GM18867 (cell line): ENCODE measurements at regions not wholly inside any gene's neighbourhood (a gene's known extent, or its start where the extent isn't known, plus 50 kb on each side); places are given as distances from the start of the nearest gene placed in this dataset.
"Not testable (repeated sequence)": the region's sequence is repeated elsewhere in the genome, so short reads cannot be mapped to it uniquely, and the experiment has no call there.

Experiments used
- ATAC-seq: cut with Tn5 transposase; IDR thresholded peaks from one replicate; pipeline ENCODE4 v1.9.1; 2021; ENCODE audit warnings: mild to moderate bottlenecking, moderate library complexity; ENCODE audit not compliant: unreplicated experiment

DNA sequence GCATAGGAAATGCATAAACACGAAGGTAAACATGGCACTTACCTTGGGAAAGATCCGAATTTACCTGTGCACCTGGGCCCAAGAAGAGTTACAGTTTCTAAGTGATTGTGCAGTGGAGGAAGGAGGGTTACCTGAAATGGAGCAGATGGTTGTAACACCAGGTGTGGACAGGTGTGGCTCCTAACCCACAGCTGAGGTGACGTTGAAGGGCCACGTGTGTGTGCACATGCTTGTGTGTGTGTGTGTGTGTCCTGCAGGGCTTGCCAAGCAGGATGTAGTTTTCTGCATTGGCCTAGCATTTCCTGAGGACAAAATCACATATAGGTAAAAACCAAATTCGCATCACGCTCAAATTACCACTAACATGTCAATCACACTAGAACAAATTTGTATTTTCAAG, 240.8 kb downstream of the ANKRD60 start:
- ATAC-seq: no peak

DNA sequence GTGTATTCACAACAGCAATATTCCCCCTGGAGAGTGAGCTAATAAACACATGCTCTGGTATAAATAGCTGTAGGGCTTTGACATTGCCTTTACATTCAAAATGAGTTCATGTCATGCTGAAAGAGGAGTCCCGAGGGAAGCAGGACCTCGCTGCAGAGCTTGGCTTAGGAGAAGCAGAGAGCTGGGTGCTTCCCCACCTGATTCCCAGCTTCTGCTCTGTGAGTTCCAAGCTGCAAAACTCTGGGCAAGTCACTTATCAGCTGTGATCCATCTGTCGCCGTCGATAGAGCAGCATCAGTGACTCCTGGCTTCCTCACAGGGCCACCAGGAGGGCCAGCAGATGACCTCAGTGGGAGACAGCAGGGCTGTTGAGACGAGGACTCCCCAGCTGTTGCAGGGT, 241.8 kb downstream of the ANKRD60 start:
- no peak for ATAC-seq

- ATAC-seq: no peak
Observed at GRCh38 chr20:57985278-57985677, 243.2 kb downstream of the ANKRD60 start.

DNA sequence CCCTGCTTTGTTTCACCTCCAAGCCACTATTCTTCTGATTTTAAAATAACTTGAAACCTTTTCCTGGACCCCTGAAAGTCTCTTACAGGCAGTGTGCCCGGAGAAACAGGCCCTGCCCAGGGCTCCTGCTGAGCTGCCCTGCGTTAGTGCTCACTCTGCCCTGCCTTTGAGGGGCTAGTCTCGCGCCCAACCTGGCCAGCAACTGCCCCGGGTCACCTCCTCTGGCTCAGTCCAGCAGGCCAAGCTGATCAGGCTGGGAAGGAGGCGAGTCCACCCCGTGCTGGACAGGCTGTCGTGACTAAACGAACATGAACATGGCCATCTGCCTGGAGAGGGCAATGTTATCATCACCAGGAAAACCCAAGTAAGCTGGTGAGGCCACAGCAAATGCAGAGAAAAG, 245.4 kb downstream of the ANKRD60 start:
- no peak for ATAC-seq

GRCh38 chr20:57980506-57980905, 247.9 kb downstream of the ANKRD60 start:
- no peak for ATAC-seq

DNA sequence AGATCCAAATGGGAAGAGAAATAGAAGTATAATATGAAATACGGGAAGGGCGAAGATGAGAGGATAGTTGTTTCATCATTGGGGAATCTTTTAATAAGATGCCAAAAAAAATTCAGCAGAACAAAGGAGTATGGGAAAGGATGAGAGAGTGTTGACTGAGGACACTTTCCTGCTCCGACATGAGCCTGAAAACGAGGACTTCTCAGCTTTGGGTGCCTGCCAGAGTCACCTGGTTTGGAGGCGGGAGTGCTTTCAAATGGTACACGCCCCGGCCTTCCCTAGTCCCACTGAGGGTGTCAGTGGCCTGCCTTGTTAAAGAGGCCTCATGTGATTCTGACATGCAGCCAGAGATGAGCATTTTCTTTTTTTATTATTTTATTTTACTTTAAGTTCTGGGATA, 250.9 kb downstream of the ANKRD60 start:
- ATAC-seq: no peak

DNA sequence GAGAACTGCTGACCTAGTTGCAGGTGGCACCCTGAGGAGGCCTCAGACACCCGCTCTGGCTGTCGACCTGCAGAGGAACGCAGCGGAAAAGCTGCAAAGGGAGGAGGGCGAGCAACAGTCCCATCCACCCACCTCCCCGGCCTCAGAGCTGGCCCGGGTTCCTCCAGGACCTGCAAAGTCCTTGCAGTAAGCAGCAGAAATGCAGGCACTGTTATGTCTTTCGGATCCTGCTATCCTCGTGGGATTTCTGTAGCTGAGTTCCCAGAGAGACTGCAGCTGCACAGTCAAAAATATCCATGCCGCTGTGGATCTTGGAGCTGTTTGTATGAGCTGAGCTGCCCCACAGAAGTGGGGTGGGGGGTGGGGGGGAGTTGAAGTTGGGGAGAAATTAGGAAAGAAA, 251.3 kb downstream of the ANKRD60 start:
- ATAC-seq: no peak

DNA sequence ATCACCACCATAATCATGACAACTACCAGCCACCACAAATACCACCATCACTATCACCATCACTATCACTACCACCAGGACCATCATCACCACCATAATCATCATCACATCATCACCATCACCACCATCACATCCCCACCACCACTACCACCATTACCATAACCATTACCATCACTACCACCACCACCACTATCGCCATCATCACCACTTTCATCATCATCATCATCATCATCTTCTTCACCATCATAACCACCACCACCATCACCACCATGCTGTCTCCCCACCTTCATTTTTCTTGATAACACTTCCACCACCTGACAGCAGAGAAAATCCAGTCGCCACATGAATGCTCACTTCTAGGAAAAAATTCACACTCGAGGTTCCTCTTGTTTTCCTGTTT, 253.6 kb downstream of the ANKRD60 start:
- no peak for ATAC-seq

GRCh38 chr20:57973886-57974285, 254.6 kb downstream of the ANKRD60 start:
- ATAC-seq: no peak

GRCh38 chr20:57971583-57971982, 256.9 kb downstream of the ANKRD60 start:
- ATAC-seq: not testable (repeated sequence)

DNA sequence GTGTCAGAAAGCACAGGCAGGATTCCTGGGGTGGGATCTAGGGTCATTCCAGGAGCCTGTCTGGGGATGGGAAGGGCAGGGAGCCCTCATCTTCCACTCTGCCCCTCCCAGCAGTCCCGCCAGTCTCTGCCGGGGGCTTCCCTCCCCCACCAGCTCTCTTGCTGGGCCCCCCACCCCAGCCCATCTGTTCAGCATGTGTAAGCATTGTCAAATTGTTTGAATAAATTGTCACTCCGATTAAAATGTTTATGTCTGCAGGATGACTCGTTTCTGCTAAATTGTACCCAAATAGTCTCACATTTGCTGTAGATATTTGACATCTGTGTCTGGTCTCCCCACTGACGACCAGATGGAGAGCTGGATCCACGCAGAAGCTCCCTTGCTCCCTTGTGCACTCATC, 257.6 kb downstream of the ANKRD60 start:
- no peak for ATAC-seq

DNA sequence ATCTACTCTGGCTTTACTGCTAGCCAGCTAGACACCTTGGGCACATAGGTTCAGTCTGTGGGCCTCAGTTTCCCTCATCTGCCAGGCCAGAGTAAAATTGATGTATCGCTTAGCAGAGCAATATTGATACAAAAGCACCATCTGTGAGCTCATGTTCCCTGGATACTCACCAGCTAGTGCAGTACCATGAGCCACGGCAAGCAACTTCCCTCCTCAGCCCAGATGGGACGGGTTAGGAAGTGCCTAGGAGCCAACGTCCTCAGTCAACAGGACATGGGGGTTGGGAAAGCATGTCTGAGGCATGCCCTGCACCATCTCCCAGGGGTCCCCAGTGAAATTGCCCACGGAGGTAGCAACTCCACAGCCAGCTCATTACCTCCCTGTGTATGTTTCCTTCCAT, 258.3 kb downstream of the ANKRD60 start:
- ATAC-seq: no peak

GRCh38 chr20:57968120-57968519, 258.3 kb upstream of the PMEPA1 start:
- no peak for ATAC-seq

DNA sequence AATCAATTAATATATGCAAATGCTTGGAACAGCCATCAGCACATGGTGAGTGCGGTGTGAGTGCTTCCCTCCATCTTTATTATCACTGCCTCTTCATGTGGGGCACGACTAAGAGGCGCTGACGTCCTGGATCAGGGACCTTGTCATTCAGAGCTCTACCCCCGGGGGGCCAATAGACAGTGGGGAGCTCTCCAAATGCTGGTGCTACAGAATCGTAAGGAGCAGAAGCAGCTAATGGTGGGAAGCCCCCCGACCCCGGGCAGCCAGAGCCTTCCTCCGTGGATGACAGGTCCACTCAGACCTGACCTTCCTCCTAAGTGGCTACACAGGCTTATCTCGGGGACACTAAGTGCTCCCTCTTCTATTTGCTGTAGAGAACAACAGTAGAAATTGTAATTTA, 257.5 kb upstream of the PMEPA1 start:
- ATAC-seq: no peak

- no peak for ATAC-seq
Observed at GRCh38 chr20:57966620-57967019, 256.8 kb upstream of the PMEPA1 start.

GRCh38 chr20:57965441-57965840, 255.6 kb upstream of the PMEPA1 start:
- ATAC-seq: no peak

GRCh38 chr20:57964011-57964862, 254.4 kb upstream of the PMEPA1 start:
- no peak for ATAC-seq

DNA sequence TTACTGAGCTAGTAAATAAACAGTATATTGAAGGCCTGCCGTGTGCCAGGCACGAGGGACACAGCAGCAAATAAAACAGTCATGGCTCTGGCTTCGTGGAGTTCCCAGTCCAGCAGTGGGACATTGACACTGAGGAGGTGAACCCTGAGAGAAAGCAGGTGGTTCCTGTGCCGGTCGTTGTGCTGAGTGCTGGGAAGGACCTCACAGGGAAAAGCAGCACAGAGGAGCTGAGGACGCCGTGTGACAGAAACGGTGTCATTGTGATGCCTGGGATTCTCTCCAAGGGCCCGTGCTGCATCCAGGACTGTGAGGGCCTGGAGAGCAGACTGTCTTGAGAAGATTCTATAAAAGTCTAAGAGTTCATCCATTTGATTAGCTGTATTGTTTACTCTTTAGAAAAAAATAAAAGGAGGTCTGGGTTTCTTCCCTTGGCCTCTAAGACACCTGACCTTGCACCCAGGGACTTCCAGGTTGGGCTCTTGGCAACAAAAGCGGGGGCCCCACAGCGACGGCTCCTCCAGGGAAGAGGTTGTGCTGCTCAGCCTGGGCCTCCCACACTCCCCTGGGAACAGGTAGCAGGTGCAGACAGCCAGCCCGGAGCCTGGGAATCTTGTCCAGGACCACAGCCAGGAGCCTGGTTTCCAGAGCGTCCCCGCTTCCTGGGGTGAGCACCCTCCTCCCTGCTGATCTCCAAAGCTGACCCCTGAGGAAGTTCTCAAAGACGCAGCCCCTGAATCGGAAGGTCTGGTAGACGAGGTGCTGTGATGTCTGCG, 251.2 kb upstream of the PMEPA1 start:
- no peak for ATAC-seq

GRCh38 chr20:57959589-57959988, 249.8 kb upstream of the PMEPA1 start:
- no peak for ATAC-seq

- ATAC-seq: no peak
Observed at GRCh38 chr20:57959018-57959417, 249.2 kb upstream of the PMEPA1 start.

DNA sequence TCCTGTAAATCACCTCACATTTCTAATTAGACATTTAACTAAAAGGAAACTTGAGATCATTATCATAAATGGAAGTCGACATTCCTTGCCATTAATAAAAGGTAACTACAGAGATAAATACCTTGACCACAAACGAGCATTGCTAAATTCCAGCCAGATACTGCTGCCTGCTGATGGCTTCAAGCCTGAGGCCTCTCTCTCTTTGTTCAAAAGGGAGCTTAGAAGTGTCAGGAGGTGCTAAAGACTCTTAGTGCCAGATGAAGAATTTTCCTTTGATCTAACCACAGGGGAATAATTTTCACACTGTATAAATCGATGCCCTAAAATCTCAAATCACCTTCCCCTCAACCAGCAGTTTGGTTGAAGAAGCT, 248.2 kb upstream of the PMEPA1 start:
- ATAC-seq: no peak

GRCh38 chr20:57957411-57958049, 247.7 kb upstream of the PMEPA1 start:
- ATAC-seq: no peak
